Cardiac fibroblast (primary cell): ENCODE measurements at regions not wholly inside any gene's neighbourhood (a gene's known extent, or its start where the extent isn't known, plus 50 kb on each side); places are given as distances from the start of the nearest gene placed in this dataset.
"Not testable (repeated sequence)": the region's sequence is repeated elsewhere in the genome, so short reads cannot be mapped to it uniquely, and the experiment has no call there.

Source experiments
- DNase-seq, 2 donors: peaks; one replicate each; pipeline versions ENCODE4 v3.0.0 to v3.0.0-alpha.2; 2010; ENCODE audit warnings: low read depth in 2 of 2
- H3K4me3 ChIP-seq, 2 donors: replicated peaks in 1 of 2; 1 replicate in 1 of 2; 2 replicates in 1 of 2; pipeline ENCODE4 v1.5.1; 2011; ENCODE audit warnings: low read depth in 2 of 2, low read length in 2 of 2, mild to moderate bottlenecking in 2 of 2, moderate library complexity in 1 of 2
- TF ChIP-seq, protein P1 (sequence below): IDR thresholded peaks from one replicate; pipeline ENCODE4 v1.5.1; 2011; ENCODE audit warnings: low read depth, mild to moderate bottlenecking, low read length, inconsistent platforms

DNA sequence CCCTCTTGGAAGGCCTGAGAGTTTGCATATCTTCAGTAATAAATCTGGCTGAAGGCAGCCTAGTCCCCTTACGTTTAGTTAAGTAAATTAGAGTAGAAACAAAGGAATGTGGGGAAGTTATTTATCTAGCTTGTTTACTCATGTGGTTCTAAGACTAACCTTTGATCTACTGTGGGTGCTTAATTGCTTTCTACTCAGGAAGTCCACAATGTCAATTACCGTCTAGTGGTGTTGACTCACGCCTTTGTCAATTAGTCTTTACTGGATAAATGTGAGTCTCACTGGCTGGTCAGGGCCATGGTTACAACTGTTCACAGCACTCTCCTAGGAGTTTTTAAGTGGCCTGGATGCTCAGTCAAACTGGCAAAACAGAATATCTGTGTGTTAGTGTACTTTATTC is 2338.4 kb downstream of the TP53TG3F start:
- TF ChIP-seq, protein P1, sequence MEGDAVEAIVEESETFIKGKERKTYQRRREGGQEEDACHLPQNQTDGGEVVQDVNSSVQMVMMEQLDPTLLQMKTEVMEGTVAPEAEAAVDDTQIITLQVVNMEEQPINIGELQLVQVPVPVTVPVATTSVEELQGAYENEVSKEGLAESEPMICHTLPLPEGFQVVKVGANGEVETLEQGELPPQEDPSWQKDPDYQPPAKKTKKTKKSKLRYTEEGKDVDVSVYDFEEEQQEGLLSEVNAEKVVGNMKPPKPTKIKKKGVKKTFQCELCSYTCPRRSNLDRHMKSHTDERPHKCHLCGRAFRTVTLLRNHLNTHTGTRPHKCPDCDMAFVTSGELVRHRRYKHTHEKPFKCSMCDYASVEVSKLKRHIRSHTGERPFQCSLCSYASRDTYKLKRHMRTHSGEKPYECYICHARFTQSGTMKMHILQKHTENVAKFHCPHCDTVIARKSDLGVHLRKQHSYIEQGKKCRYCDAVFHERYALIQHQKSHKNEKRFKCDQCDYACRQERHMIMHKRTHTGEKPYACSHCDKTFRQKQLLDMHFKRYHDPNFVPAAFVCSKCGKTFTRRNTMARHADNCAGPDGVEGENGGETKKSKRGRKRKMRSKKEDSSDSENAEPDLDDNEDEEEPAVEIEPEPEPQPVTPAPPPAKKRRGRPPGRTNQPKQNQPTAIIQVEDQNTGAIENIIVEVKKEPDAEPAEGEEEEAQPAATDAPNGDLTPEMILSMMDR: no peak

DNA sequence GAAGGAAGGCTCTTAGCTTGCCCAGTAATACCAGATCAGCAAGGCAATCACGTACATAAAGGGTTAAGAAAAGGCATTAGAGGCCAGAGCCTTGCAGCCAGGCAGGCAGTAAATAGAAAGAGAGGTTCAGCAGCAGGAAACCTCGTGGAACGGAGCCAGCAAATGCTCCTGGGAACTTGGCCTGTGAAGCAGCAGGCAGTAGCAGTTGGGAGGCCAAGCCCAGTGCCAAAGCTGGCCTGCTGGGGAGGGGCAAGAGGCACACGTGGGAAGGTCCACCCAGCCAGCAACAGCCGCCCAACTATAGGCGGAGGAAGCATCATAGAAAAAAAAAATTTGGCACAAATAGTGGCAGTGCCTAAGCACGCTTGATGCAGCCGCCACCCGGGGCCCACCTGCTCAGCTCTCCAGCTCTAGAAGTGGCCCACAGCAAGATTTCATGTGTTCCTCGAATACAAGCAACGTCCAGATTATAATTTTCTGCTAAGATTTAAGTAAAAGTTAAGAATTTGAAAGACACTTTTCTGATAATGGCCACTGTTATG is 2339.5 kb downstream of the TP53TG3F start:
- DNase-seq: no peak
- no peak overlapping the region for H3K4me3 ChIP-seq
- TF ChIP-seq, protein P1: no peak

More for the DNA sequence above, 2338.4 kb downstream of the TP53TG3F start:
- DNase-seq: no peak
- no peak overlapping the region for H3K4me3 ChIP-seq

DNA sequence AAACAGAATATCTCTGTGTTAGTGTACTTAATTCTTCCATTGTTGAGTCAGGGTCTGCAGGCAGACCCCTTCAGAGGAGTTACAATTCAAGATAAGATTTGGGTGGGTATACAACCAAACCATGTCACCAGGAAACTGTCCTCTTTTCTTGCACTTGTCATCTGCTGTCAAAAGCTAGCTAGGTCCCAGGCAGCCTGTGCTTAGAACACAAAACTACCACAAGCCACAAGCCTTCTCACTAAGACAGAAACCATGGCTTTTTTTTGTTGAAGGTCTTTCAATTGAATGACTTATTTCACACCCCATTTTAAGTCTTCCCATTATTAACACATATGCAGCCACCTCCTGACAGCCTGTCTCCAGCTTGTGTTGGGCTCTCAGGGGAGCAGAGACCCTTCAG is 2345.1 kb downstream of the TP53TG3F start:
- not testable (repeated sequence) for DNase-seq, H3K4me3 ChIP-seq

DNA sequence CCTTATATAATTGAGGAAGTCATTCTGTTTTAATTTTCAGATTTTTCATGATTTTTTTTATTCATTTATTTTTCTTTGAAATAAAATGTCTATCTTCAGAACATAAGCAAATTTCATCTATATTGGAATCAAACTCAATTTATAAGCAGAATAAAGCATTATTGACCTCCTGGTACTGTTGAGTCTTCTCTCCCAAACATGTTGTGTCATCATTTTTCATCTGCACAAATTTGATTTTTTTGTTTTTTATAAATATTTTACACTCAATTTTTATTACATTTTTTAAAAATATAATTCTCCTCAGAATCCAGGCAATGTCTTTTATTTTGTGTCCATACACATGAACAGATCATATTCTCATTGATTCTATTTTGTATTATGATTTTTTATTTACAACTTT is 2363.9 kb downstream of the TP53TG3F start:
- TF ChIP-seq, protein P1: no peak
- H3K4me3 ChIP-seq: no peak overlapping the region
- no peak for DNase-seq

DNA sequence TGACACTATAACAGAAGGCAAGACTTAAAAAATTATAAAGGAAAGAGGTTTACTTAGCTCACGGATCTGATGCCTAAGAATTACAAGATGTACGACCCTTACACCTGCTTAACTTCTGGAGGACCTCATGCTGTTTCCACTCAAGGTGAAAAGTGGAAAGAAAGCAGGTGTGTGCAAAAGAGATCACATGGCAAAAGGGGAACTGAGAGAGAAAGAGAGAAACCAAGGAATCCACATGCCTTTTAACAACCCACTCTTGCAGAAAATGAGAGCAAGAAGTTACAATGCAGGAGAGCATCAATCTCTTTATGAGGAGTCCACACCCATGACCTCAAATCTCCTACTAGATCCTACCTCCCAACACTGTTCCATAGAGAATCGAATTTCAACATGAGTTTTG is 2382.2 kb downstream of the TP53TG3F start:
- DNase-seq: no peak
- no peak overlapping the region for H3K4me3 ChIP-seq

DNA sequence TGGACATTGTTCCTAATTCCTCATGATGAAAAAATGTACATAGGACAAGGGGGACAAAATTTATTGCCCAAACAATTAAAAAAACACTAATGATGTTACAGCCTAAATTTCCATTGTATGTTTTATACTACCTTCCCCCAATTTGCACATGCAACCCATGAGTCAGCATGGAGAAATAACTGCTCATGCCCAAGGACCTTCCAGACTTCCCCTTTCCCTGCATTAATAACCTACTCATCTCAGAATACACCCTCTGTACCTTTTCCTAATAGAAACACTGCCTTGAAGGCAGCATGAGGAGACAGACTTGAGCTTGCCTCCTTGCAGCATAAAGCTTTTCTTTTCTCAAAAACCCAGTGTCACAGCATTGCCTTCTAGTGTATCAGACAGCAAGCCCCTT is 2402.8 kb downstream of the TP53TG3F start:
- no peak for DNase-seq
- H3K4me3 ChIP-seq: no peak overlapping the region
- TF ChIP-seq, protein P1: no peak

More for the DNA sequence above, 2382.2 kb downstream of the TP53TG3F start:
- TF ChIP-seq, protein P1: no peak

DNA sequence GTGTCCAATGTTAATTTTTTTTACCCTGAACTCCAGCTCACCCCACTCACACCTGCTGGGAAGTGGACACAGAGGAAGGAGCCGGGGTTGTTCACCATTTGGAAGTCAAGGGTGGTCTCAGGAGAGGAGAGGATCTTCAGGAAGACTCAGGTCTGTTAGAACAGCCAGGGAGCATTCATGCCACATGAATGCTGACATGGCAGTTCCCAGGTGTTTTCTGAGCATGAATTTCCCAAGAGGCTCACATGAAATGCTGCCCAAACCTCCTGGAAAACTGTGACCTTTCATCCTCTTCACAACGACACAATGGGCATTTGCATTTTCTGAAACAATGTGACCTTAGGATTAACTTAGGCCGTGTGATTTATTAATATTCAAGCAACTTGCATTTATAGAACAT is 2409.2 kb downstream of the TP53TG3F start:
- H3K4me3 ChIP-seq: no peak overlapping the region
- no peak for DNase-seq
- TF ChIP-seq, protein P1: no peak
